HCT116 (cell line): ENCODE measurements at regions not wholly inside any gene's neighbourhood (a gene's known extent, or its start where the extent isn't known, plus 50 kb on each side); places are given as distances from the start of the nearest gene placed in this dataset.

ENCODE experiments used
- ATAC-seq: fragments of 200-7000 bp; cut with Tn5 transposase; 2 replicates; pipeline ENCODE4 v1.9.1; 2020; ENCODE audit warnings: mild to moderate bottlenecking, moderate library complexity
- BruUV-seq: library from RNA; stranded (reverse); fragments of 400-500 nt; replicated peaks from 2 replicates; lab custom pipeline; 2021; lab: Mats Ljungman, UMichigan
- CTCF ChIA-PET: fragments of 300-600 bp; sonication (Branson Sonifier 250); formaldehyde crosslinking; loops from one replicate; lab custom pipeline; 2021; ENCODE audit warnings: antibody characterized with exemption; lab: Charles Lee
- POLR2A ChIA-PET: fragments of 300-600, 350-600 bp; sonication (Branson Sonifier 250); formaldehyde crosslinking; loops from one replicate; lab custom pipeline; 2021; ENCODE audit warnings: antibody characterized with exemption; lab: Charles Lee
- RAD21 ChIA-PET, 2 experiments: fragments of 300-600 bp; sonication (Branson Sonifier 250); formaldehyde crosslinking; loops; one replicate each; lab custom pipeline; 2023; ENCODE audit warnings: low total read pairs in 2 of 2; ENCODE audit not compliant: uncharacterized antibody in 2 of 2, unreplicated experiment in 2 of 2, low non-redundant PET in 1 of 2; lab: Charles Lee
- DNase-seq: peaks from one replicate; pipeline ENCODE4 v3.0.0-alpha.2; 2010; ENCODE audit warnings: low read depth, low spot score
- H2AFZ ChIP-seq: fragments of 200-600 bp; shearing (Covaris generic), sonication (generic); 2 replicates; pipeline ENCODE4 v1.6.1; 2017; ENCODE audit warnings: low read depth, mixed run types, mixed read lengths, antibody characterized with exemption, low read length; ENCODE audit not compliant: poor library complexity, severe bottlenecking
- H3K27ac ChIP-seq: 2 replicates; pipeline ENCODE4 v1.5.1; 2012; ENCODE audit warnings: low read depth, low read length
- H3K27me3 ChIP-seq: fragments of 200-600 bp; sonication (generic); 2 replicates; pipeline ENCODE4 v1.6.1; 2016; ENCODE audit warnings: mixed run types, low read length, mixed read lengths; ENCODE audit not compliant: insufficient read depth
- H3K36me3 ChIP-seq, 2 experiments: fragments of 200-500 bp in 1 of 2; fragments of 200-600 bp in 1 of 2; sonication (Bioruptor generic) in 1 of 2; sonication (generic) in 1 of 2; 2 replicates each; pipeline versions ENCODE4 v1.5.1 to v1.6.1; 2014 to 2016; ENCODE audit warnings: low read length in 2 of 2, inconsistent platforms in 1 of 2, mixed read lengths in 1 of 2, mixed run types in 1 of 2; ENCODE audit not compliant: insufficient read depth in 2 of 2, control insufficient read depth in 1 of 2
- H3K4me1 ChIP-seq, 2 experiments: fragments of 200-600 bp in 1 of 2; sonication (generic) in 1 of 2; 2 replicates each; pipeline versions ENCODE4 v1.5.1 to v1.6.1; 2012 to 2017; ENCODE audit warnings: low read length in 2 of 2, inconsistent platforms in 1 of 2, mild to moderate bottlenecking in 1 of 2, mixed read lengths in 1 of 2, mixed run types in 1 of 2, moderate library complexity in 1 of 2; ENCODE audit not compliant: insufficient read depth in 2 of 2, control insufficient read depth in 1 of 2
- H3K4me2 ChIP-seq: fragments of 200-600 bp; sonication (generic); 2 replicates; pipeline ENCODE4 v1.6.1; 2017; ENCODE audit warnings: mixed run types, low read length, mixed read lengths
- H3K4me3 ChIP-seq, 2 experiments: fragments of 200-600 bp in 1 of 2; sonication (generic) in 1 of 2; replicated peaks in 1 of 2; 2 replicates each; pipeline ENCODE4 v1.5.1; 2011 to 2016; ENCODE audit warnings: low read length in 2 of 2, control low read depth in 1 of 2, low read depth in 1 of 2, mild to moderate bottlenecking in 1 of 2, mixed read lengths in 1 of 2, mixed run types in 1 of 2
- H3K79me2 ChIP-seq: fragments of 200-600 bp; sonication (generic); 2 replicates; pipeline ENCODE4 v1.6.1; 2017; ENCODE audit warnings: mild to moderate bottlenecking, mixed run types, low read length, moderate library complexity, mixed read lengths; ENCODE audit not compliant: insufficient read depth
- H3K9ac ChIP-seq: fragments of 200-600 bp; sonication (generic); 2 replicates; pipeline ENCODE4 v1.6.1; 2016; ENCODE audit warnings: low read length, mixed read lengths
- H3K9me2 ChIP-seq: fragments of 200-600 bp; sonication (generic), shearing (Covaris generic); 2 replicates; pipeline ENCODE4 v1.6.1; 2017; ENCODE audit warnings: mixed run types, mild to moderate bottlenecking, moderate library complexity; ENCODE audit not compliant: insufficient read depth
- H3K9me3 ChIP-seq, 2 experiments: fragments of 200-500 bp in 1 of 2; fragments of 200-600 bp in 1 of 2; sonication (Bioruptor generic) in 1 of 2; sonication (generic) in 1 of 2; 2 replicates each; pipeline ENCODE4 v1.6.1; 2014 to 2017; ENCODE audit warnings: low read length in 2 of 2, mixed read lengths in 2 of 2, inconsistent platforms in 1 of 2, low read depth in 1 of 2, mild to moderate bottlenecking in 1 of 2, mixed run types in 1 of 2, moderate library complexity in 1 of 2; ENCODE audit not compliant: control insufficient read depth in 1 of 2, insufficient read depth in 1 of 2
- H4K20me1 ChIP-seq: fragments of 200-600 bp; sonication (generic), shearing (Covaris generic); 2 replicates; pipeline ENCODE4 v1.6.1; 2017; ENCODE audit warnings: mixed run types, mild to moderate bottlenecking, moderate library complexity; ENCODE audit not compliant: insufficient read depth
- CBX3 ChIP-seq: IDR thresholded peaks from 2 replicates; pipeline ENCODE4 v1.6.1; 2012; ENCODE audit warnings: low read depth
- CEBPB ChIP-seq: IDR thresholded peaks from 2 replicates; pipeline ENCODE4 v1.6.1; 2012; ENCODE audit warnings: low read depth
- CTCF ChIP-seq, 3 experiments: fragments of 200-600 bp in 1 of 3; sonication (generic) in 1 of 3; IDR thresholded peaks in 2 of 3; conservative IDR thresholded peaks in 1 of 3; 2 replicates each; pipeline ENCODE4 v1.5.1; 2012 to 2017; ENCODE audit warnings: low read depth in 2 of 3, low read length in 2 of 3, antibody characterized with exemption in 1 of 3, borderline replicate concordance in 1 of 3, control low read depth in 1 of 3, mild to moderate bottlenecking in 1 of 3, mixed read lengths in 1 of 3, mixed run types in 1 of 3, moderate library complexity in 1 of 3; ENCODE audit not compliant: insufficient read depth in 1 of 3
- EGR1 ChIP-seq: IDR thresholded peaks from 2 replicates; pipeline ENCODE4 v1.6.1; 2012; ENCODE audit warnings: low read depth
- EZH2phosphoT487 ChIP-seq: fragments of 200-600 bp; IDR thresholded peaks from 2 replicates; pipeline ENCODE4 v1.6.1; 2018; ENCODE audit warnings: antibody characterized with exemption, borderline replicate concordance
- FOSL1 ChIP-seq: IDR thresholded peaks from 2 replicates; pipeline ENCODE4 v1.6.1; 2012; ENCODE audit warnings: low read depth
- MAX ChIP-seq: IDR thresholded peaks from 2 replicates; pipeline ENCODE4 v1.6.1; 2012
- POLR2A ChIP-seq: IDR thresholded peaks from 2 replicates; pipeline ENCODE4 v1.7.0; 2011; ENCODE audit warnings: borderline replicate concordance; ENCODE audit not compliant: insufficient read depth, insufficient read length; ENCODE audit errors: extremely low read depth
- POLR2AphosphoS5 ChIP-seq: IDR thresholded peaks from 2 replicates; pipeline ENCODE4 v1.6.1; 2011; ENCODE audit warnings: mild to moderate bottlenecking, low read depth, low read length, moderate library complexity
- RAD21 ChIP-seq: IDR thresholded peaks from 2 replicates; pipeline ENCODE4 v1.6.1; 2012; ENCODE audit warnings: low read depth, mild to moderate bottlenecking
- REST ChIP-seq: IDR thresholded peaks from 2 replicates; pipeline ENCODE4 v1.6.1; 2012; ENCODE audit warnings: low read depth
- SIN3A ChIP-seq: IDR thresholded peaks from 2 replicates; pipeline ENCODE4 v1.6.1; 2012; ENCODE audit warnings: low read depth
- SP1 ChIP-seq: IDR thresholded peaks from 2 replicates; pipeline ENCODE4 v1.6.1; 2012; ENCODE audit warnings: low read depth
- SRF ChIP-seq: IDR thresholded peaks from 2 replicates; pipeline ENCODE4 v1.6.1; 2012; ENCODE audit warnings: low read depth
- TCF7L2 ChIP-seq: IDR thresholded peaks from 2 replicates; pipeline ENCODE4 v1.7.0; 2011; ENCODE audit warnings: borderline replicate concordance, inconsistent platforms; ENCODE audit not compliant: insufficient read depth, insufficient read length; ENCODE audit errors: extremely low read depth
- YY1 ChIP-seq: IDR thresholded peaks from 2 replicates; pipeline ENCODE4 v1.6.1; 2011; ENCODE audit warnings: low read length, low read depth, moderate library complexity, mild to moderate bottlenecking; ENCODE audit not compliant: insufficient replicate concordance; ENCODE audit errors: extremely low read depth
- ZBTB33 ChIP-seq: IDR thresholded peaks from 2 replicates; pipeline ENCODE4 v1.6.1; 2011; ENCODE audit warnings: mild to moderate bottlenecking, low read length, moderate library complexity; ENCODE audit not compliant: insufficient replicate concordance; ENCODE audit errors: extremely low read depth
- ZNF274 ChIP-seq: fragments of 200-500 bp; sonication (Bioruptor generic); IDR thresholded peaks from 2 replicates; pipeline ENCODE4 v1.6.1; 2014; ENCODE audit warnings: mild to moderate bottlenecking, low read depth, low read length, inconsistent platforms
- intact Hi-C: fragments of 100-400 bp; cut with micrococcal nuclease; formaldehyde crosslinking; loops from 2 replicates; pipeline ENCODE4 v1.10.0; 2022

- no peak for DNase-seq
- Histone ChIP-seq H3K4me1 (peaks cover 22 to 38% of the 10 kb centered on the region in 2 experiments), H3K4me2 (no peak overlapping the region), H3K27ac (no peak overlapping the region), H3K79me2 (no peaks in the 10 kb centered on the region), H3K9me3 (no peaks in the 10 kb centered on the region), H3K36me3 (no peaks in the 10 kb centered on the region), H3K27me3 (no peaks in the 10 kb centered on the region), H4K20me1 (no peaks in the 10 kb centered on the region), H3K9ac (no peak overlapping the region), H2AFZ (no peak overlapping the region), H3K4me3 (no peak overlapping the region), H3K9me2 (no peaks in the 10 kb centered on the region)
- no TSS peak for BruUV-seq
- ChIA-PET RAD21 (no interaction called here), POLR2A (no interaction called here), CTCF (interaction anchor here (0.6 kb wide), 1 partner anchor 39 kb away, joined by 3 read pairs; no protein-coding TSS in a partner anchor)
- no peak for ATAC-seq
- no peak for TF ChIP-seq YY1
- no peak for TF ChIP-seq CEBPB
- no peak for TF ChIP-seq RAD21
- no peak for TF ChIP-seq EZH2phosphoT487
- no peak for TF ChIP-seq POLR2A
- TF ChIP-seq SRF, result no peak
- TF ChIP-seq CTCF (IDR thresholded peaks at IDR 0.05 in 2 of 3, conservative IDR thresholded peaks at IDR 0.05 in 1 of 3; ENCODE audit: borderline replicate concordance in 1 of 3, insufficient read depth in 1 of 3, low read depth in 2 of 3, low read length in 2 of 3), result no peak
- TF ChIP-seq CBX3, result no peak
- TF ChIP-seq REST, result no peak
- no peak for TF ChIP-seq SIN3A
- TF ChIP-seq ZNF274, result no peak
- TF ChIP-seq MAX, result no peak
- TF ChIP-seq POLR2AphosphoS5, result no peak
- no peak for TF ChIP-seq TCF7L2
- TF ChIP-seq SP1, result no peak
- TF ChIP-seq FOSL1, result no peak
- TF ChIP-seq EGR1, result no peak
- no peak for TF ChIP-seq ZBTB33
- intact Hi-C loops, result no loop called here
Measured at GRCh38 chr10:11691319-11691755, 50.8 kb upstream of the ECHDC3 start.
